Upper lobe of left lung (tissue), 6 donors: ENCODE measurements at regions not wholly inside any gene's neighbourhood (a gene's known extent, or its start where the extent isn't known, plus 50 kb on each side); places are given as distances from the start of the nearest gene placed in this dataset.

Source experiments
- ATAC-seq, 2 donors: fragments of 200-7000 bp; cut with Tn5 transposase; one replicate each; pipeline ENCODE4 v1.9.1; 2022; ENCODE audit warnings: mild to moderate bottlenecking in 2 of 2, moderate library complexity in 2 of 2; ENCODE audit not compliant: low FRiP score in 2 of 2
- DNase-seq, 2 donors: peaks; one replicate each; pipeline ENCODE4 v3.0.0-alpha.2; 2019 to 2020
- H3K27ac ChIP-seq, 4 donors: fragments of 200-600 bp; sonication (generic); one replicate each; pipeline ENCODE4 v1.5.1; 2016 to 2019
- H3K27me3 ChIP-seq, 4 donors: fragments of 200-600 bp; sonication (generic); one replicate each; pipeline ENCODE4 v1.5.1; 2017 to 2019
- H3K36me3 ChIP-seq, 4 donors: fragments of 200-600 bp; sonication (generic); one replicate each; pipeline ENCODE4 v1.5.1; 2016 to 2019
- H3K4me1 ChIP-seq, 4 donors: fragments of 200-600 bp; sonication (generic); one replicate each; pipeline ENCODE4 v1.5.1; 2018 to 2019
- H3K4me3 ChIP-seq, 4 donors: fragments of 200-600 bp; sonication (generic); one replicate each; pipeline ENCODE4 v1.5.1; 2017 to 2019; ENCODE audit warnings: mild to moderate bottlenecking in 2 of 4, moderate library complexity in 1 of 4
- H3K9me3 ChIP-seq, 4 donors: fragments of 200-600 bp; sonication (generic); one replicate each; pipeline ENCODE4 v1.5.1; 2018 to 2019
- CTCF ChIP-seq, 6 experiments: fragments of 450-650 bp in 4 of 6; fragments of 200-600 bp in 2 of 6; sonication (generic) in 2 of 6; IDR thresholded peaks; one replicate each; pipeline ENCODE4 v1.5.1; 2016 to 2019; ENCODE audit warnings: antibody characterized with exemption in 6 of 6
- EP300 ChIP-seq, 4 donors: sonication (generic); formaldehyde crosslinking; IDR thresholded peaks; one replicate each; pipeline ENCODE4 v1.5.1; 2017; ENCODE audit warnings: antibody characterized with exemption in 4 of 4, control low read depth in 2 of 4
- POLR2A ChIP-seq, 4 donors: fragments of 450-650 bp; IDR thresholded peaks; one replicate each; pipeline ENCODE4 v1.5.1; 2016 to 2017; ENCODE audit warnings: antibody characterized with exemption in 4 of 4, mild to moderate bottlenecking in 2 of 4
- POLR2AphosphoS5 ChIP-seq, 2 donors: sonication (generic); formaldehyde crosslinking; IDR thresholded peaks; one replicate each; pipeline ENCODE4 v1.5.1; 2017; ENCODE audit warnings: antibody characterized with exemption in 2 of 2
- WGBS, 2 donors: methylation state at CpG; one replicate each; pipeline ENCODE4 v1.1.5; 2017 to 2018; 5-methylcytosine and 5-hydroxymethylcytosine counted together
- donor health status: DM: no; HTN: no; CAD: no; lungs with moderate emphysema.
- donor health status: DM: no; HTN: yes; CAD: no; lungs with severe emphysema.

- Histone ChIP-seq H3K4me3 (no peak overlapping the region), H3K9me3 (peaks cover 0 to 9% (median 0%) of the 10 kb centered on the region in 4 donors), H3K4me1 (no peaks in the 10 kb centered on the region), H3K36me3 (no peaks in the 10 kb centered on the region), H3K27ac (no peak overlapping the region), H3K27me3 (no peaks in the 10 kb centered on the region)
- ATAC-seq: no peak
- 70 to 75% methylated on average over 2 of the region's 2 CpGs for WGBS, 2 donors
- TF ChIP-seq CTCF (IDR thresholded peaks at IDR 0.05): no peak
- no peak for TF ChIP-seq POLR2A (IDR thresholded peaks at IDR 0.05)
- TF ChIP-seq POLR2AphosphoS5 (IDR thresholded peaks at IDR 0.05): no peak
- no peak for TF ChIP-seq EP300 (IDR thresholded peaks at IDR 0.05)
- no peak for DNase-seq
Observed at GRCh38 chr1:72697410-72697809, 415.1 kb upstream of the NEGR1 start.

GRCh38 chr1:72693899-72694298, 411.6 kb upstream of the NEGR1 start:
- no peak for ATAC-seq
- no peaks in the 10 kb centered on the region for H3K4me1 ChIP-seq
- H3K27ac ChIP-seq: no peak overlapping the region
- H3K9me3 ChIP-seq: peaks cover 0 to 9% (median 0%) of the 10 kb centered on the region in 4 donors
- H3K4me3 ChIP-seq: no peak overlapping the region
- H3K27me3 ChIP-seq: no peaks in the 10 kb centered on the region
- no peak for TF ChIP-seq CTCF (IDR thresholded peaks at IDR 0.05)
- no peak for TF ChIP-seq POLR2AphosphoS5 (IDR thresholded peaks at IDR 0.05)
- TF ChIP-seq EP300 (IDR thresholded peaks at IDR 0.05): no peak
- TF ChIP-seq POLR2A (IDR thresholded peaks at IDR 0.05): no peak
- DNase-seq: no peak
- no peaks in the 10 kb centered on the region for H3K36me3 ChIP-seq
- WGBS, 2 donors: 32 to 59% methylated on average over 1 of the region's 1 CpG

- H3K27ac ChIP-seq: no peak overlapping the region
- no peak for TF ChIP-seq EP300 (IDR thresholded peaks at IDR 0.05)
- no peak for TF ChIP-seq CTCF (IDR thresholded peaks at IDR 0.05)
- TF ChIP-seq POLR2A (IDR thresholded peaks at IDR 0.05): no peak
- TF ChIP-seq POLR2AphosphoS5 (IDR thresholded peaks at IDR 0.05): no peak
- H3K36me3 ChIP-seq: no peaks in the 10 kb centered on the region
- ATAC-seq: no peak
- WGBS, 2 donors: 57 to 65% methylated on average over 2 of the region's 2 CpGs
- H3K27me3 ChIP-seq: no peaks in the 10 kb centered on the region
- DNase-seq: no peak
- no peak overlapping the region for H3K4me3 ChIP-seq
- H3K4me1 ChIP-seq: no peaks in the 10 kb centered on the region
- peaks cover 0 to 9% (median 0%) of the 10 kb centered on the region in 4 donors for H3K9me3 ChIP-seq
Observed at GRCh38 chr1:72693376-72693775, 411.0 kb upstream of the NEGR1 start.

- H3K9me3 ChIP-seq: peaks cover 0 to 9% (median 0%) of the 10 kb centered on the region in 4 donors
- ATAC-seq (no peak), DNase-seq (no peak)
- H3K27ac ChIP-seq: no peak overlapping the region
- no peak for TF ChIP-seq CTCF (IDR thresholded peaks at IDR 0.05)
- no peak for TF ChIP-seq POLR2A (IDR thresholded peaks at IDR 0.05)
- no peak for TF ChIP-seq POLR2AphosphoS5 (IDR thresholded peaks at IDR 0.05)
- TF ChIP-seq EP300 (IDR thresholded peaks at IDR 0.05): no peak
- H3K36me3 ChIP-seq: no peaks in the 10 kb centered on the region
- H3K4me1 ChIP-seq: no peaks in the 10 kb centered on the region
- no peak overlapping the region for H3K4me3 ChIP-seq
- H3K27me3 ChIP-seq: no peaks in the 10 kb centered on the region
Observed at GRCh38 chr1:72690871-72691270, 408.5 kb upstream of the NEGR1 start.

- H3K4me1 ChIP-seq: no peaks in the 10 kb centered on the region
- no peak for TF ChIP-seq CTCF (IDR thresholded peaks at IDR 0.05)
- no peak for TF ChIP-seq POLR2A (IDR thresholded peaks at IDR 0.05)
- no peak for TF ChIP-seq EP300 (IDR thresholded peaks at IDR 0.05)
- TF ChIP-seq POLR2AphosphoS5 (IDR thresholded peaks at IDR 0.05): no peak
- DNase-seq (no peak), ATAC-seq (no peak)
- no peak overlapping the region for H3K27ac ChIP-seq
- no peaks in the 10 kb centered on the region for H3K27me3 ChIP-seq
- 40 to 48% methylated on average over 4 of the region's 4 CpGs for WGBS, 2 donors
- H3K4me3 ChIP-seq: no peak overlapping the region
- no peaks in the 10 kb centered on the region for H3K9me3 ChIP-seq
- H3K36me3 ChIP-seq: no peaks in the 10 kb centered on the region
Observed at GRCh38 chr1:72678683-72679082, 396.3 kb upstream of the NEGR1 start.
